Activated naive CD4-positive, alpha-beta T cell treated with anti-CD3 and anti-CD28 coated beads, Interleukin-2, amount 10 ng/mL, durations not matched to agents 7 days and 5 days (primary cell): ENCODE measurements at regions not wholly inside any gene's neighbourhood (a gene's known extent, or its start where the extent isn't known, plus 50 kb on each side); places are given as distances from the start of the nearest gene placed in this dataset.

Experiments
- CTCF ChIA-PET: fragments of 350-600 bp; sonication (Branson Sonifier 250); formaldehyde crosslinking; loops from one replicate; lab custom pipeline; 2021; ENCODE audit warnings: antibody characterized with exemption; lab: Charles Lee
- DNase-seq: peaks from one replicate; pipeline ENCODE4 v3.0.0-alpha.2; 2020
- H3K27ac Mint-ChIP-seq: one replicate; pipeline ENCODE4 v1.8.0; 2021; ENCODE audit warnings: mild to moderate bottlenecking, moderate library complexity, mixed read lengths
- H3K27me3 Mint-ChIP-seq: one replicate; pipeline ENCODE4 v1.8.0; 2021; ENCODE audit warnings: mild to moderate bottlenecking, mixed read lengths
- H3K36me3 Mint-ChIP-seq: one replicate; pipeline ENCODE4 v1.8.0; 2021; ENCODE audit warnings: mixed read lengths
- H3K4me1 Mint-ChIP-seq: one replicate; pipeline ENCODE4 v1.8.0; 2021; ENCODE audit warnings: mixed read lengths
- H3K4me3 Mint-ChIP-seq: one replicate; pipeline ENCODE4 v1.8.0; 2021; ENCODE audit warnings: mild to moderate bottlenecking, moderate library complexity, mixed read lengths
- H3K9me3 Mint-ChIP-seq: one replicate; pipeline ENCODE4 v1.8.0; 2021; ENCODE audit warnings: mixed read lengths

- H3K9me3 Mint-ChIP-seq = peaks cover 67% of the 10 kb centered on the region
- H3K27me3 Mint-ChIP-seq = no peaks in the 10 kb centered on the region
- CTCF ChIA-PET = no interaction called here
- DNase-seq = no peak
- H3K4me1 Mint-ChIP-seq = no peaks in the 10 kb centered on the region
- no peaks in the 10 kb centered on the region for H3K36me3 Mint-ChIP-seq
- H3K27ac Mint-ChIP-seq = no peak overlapping the region
- H3K4me3 Mint-ChIP-seq = no peak overlapping the region
Observed at GRCh38 chr16:35450648-35451047, 1991.2 kb downstream of the TP53TG3F start.

- H3K4me1 Mint-ChIP-seq = no peaks in the 10 kb centered on the region
- no peak overlapping the region for H3K27ac Mint-ChIP-seq
- CTCF ChIA-PET = no interaction called here
- no peaks in the 10 kb centered on the region for H3K36me3 Mint-ChIP-seq
- H3K4me3 Mint-ChIP-seq = no peak overlapping the region
- H3K27me3 Mint-ChIP-seq = no peaks in the 10 kb centered on the region
- H3K9me3 Mint-ChIP-seq = peaks cover 74% of the 10 kb centered on the region
- DNase-seq = no peak
Observed at GRCh38 chr16:35452471-35452870, 1993.1 kb downstream of the TP53TG3F start.

- no peak overlapping the region for H3K27ac Mint-ChIP-seq
Observed at GRCh38 chr16:35463358-35463757, 2003.9 kb downstream of the TP53TG3F start.

GRCh38 chr16:35480361-35480760, 2020.9 kb downstream of the TP53TG3F start:
- Mint-ChIP-seq H3K36me3 (no peaks in the 10 kb centered on the region), H3K4me3 (no peak overlapping the region), H3K27ac (no peak overlapping the region), H3K27me3 (no peaks in the 10 kb centered on the region), H3K4me1 (no peaks in the 10 kb centered on the region), H3K9me3 (peaks cover 32% of the 10 kb centered on the region)
- CTCF ChIA-PET = no interaction called here
- no peak for DNase-seq

More at GRCh38 chr16:35463358-35463757, 2003.9 kb downstream of the TP53TG3F start:
- Mint-ChIP-seq H3K4me1 (no peaks in the 10 kb centered on the region), H3K36me3 (no peaks in the 10 kb centered on the region), H3K27me3 (no peaks in the 10 kb centered on the region), H3K9me3 (peaks cover 34% of the 10 kb centered on the region), H3K4me3 (no peak overlapping the region)
- no peak for DNase-seq
- CTCF ChIA-PET = no interaction called here

GRCh38 chr16:35480988-35481387, 2021.6 kb downstream of the TP53TG3F start:
- no peak overlapping the region for H3K27ac Mint-ChIP-seq
- no peaks in the 10 kb centered on the region for H3K4me1 Mint-ChIP-seq

GRCh38 chr16:35485915-35486314, 2026.5 kb downstream of the TP53TG3F start:
- Mint-ChIP-seq H3K27me3 (no peaks in the 10 kb centered on the region), H3K27ac (no peak overlapping the region), H3K9me3 (peaks cover 32% of the 10 kb centered on the region), H3K4me3 (no peak overlapping the region), H3K36me3 (no peaks in the 10 kb centered on the region), H3K4me1 (no peaks in the 10 kb centered on the region)
- CTCF ChIA-PET = no interaction called here
- DNase-seq = no peak

More at GRCh38 chr16:35480988-35481387, 2021.6 kb downstream of the TP53TG3F start:
- H3K4me3 Mint-ChIP-seq = no peak overlapping the region
- no peaks in the 10 kb centered on the region for H3K36me3 Mint-ChIP-seq
- no peak for DNase-seq
- no peaks in the 10 kb centered on the region for H3K27me3 Mint-ChIP-seq
- H3K9me3 Mint-ChIP-seq = peaks cover 28% of the 10 kb centered on the region
- CTCF ChIA-PET = no interaction called here

GRCh38 chr16:35492225-35492624, 2032.8 kb downstream of the TP53TG3F start:
- Mint-ChIP-seq H3K4me1 (no peaks in the 10 kb centered on the region), H3K9me3 (peaks cover 30% of the 10 kb centered on the region), H3K27me3 (no peaks in the 10 kb centered on the region), H3K27ac (no peak overlapping the region), H3K4me3 (no peak overlapping the region), H3K36me3 (no peaks in the 10 kb centered on the region)
- CTCF ChIA-PET = no interaction called here
- DNase-seq = no peak

GRCh38 chr16:35497399-35497798, 2038.0 kb downstream of the TP53TG3F start:
- Mint-ChIP-seq H3K4me1 (no peaks in the 10 kb centered on the region), H3K4me3 (no peak overlapping the region), H3K27me3 (no peaks in the 10 kb centered on the region), H3K27ac (no peak overlapping the region), H3K9me3 (peaks cover 33% of the 10 kb centered on the region), H3K36me3 (no peaks in the 10 kb centered on the region)
- no peak for DNase-seq
- CTCF ChIA-PET = no interaction called here

- H3K27me3 Mint-ChIP-seq = no peaks in the 10 kb centered on the region
- H3K4me1 Mint-ChIP-seq = no peaks in the 10 kb centered on the region
- no peak overlapping the region for H3K27ac Mint-ChIP-seq
- CTCF ChIA-PET = no interaction called here
- H3K9me3 Mint-ChIP-seq = peaks cover 32% of the 10 kb centered on the region
- DNase-seq = no peak
- H3K4me3 Mint-ChIP-seq = no peak overlapping the region
- H3K36me3 Mint-ChIP-seq = no peaks in the 10 kb centered on the region
Observed at GRCh38 chr16:35506018-35506897, 2046.8 kb downstream of the TP53TG3F start.

- no peaks in the 10 kb centered on the region for H3K4me1 Mint-ChIP-seq
- no peaks in the 10 kb centered on the region for H3K36me3 Mint-ChIP-seq
- DNase-seq = no peak
- peaks cover 30% of the 10 kb centered on the region for H3K9me3 Mint-ChIP-seq
- H3K27me3 Mint-ChIP-seq = no peaks in the 10 kb centered on the region
- H3K4me3 Mint-ChIP-seq = no peak overlapping the region
- H3K27ac Mint-ChIP-seq = no peak overlapping the region
- CTCF ChIA-PET = no interaction called here
Observed at GRCh38 chr16:35506898-35507194, 2047.4 kb downstream of the TP53TG3F start.

- Mint-ChIP-seq H3K4me1 (no peaks in the 10 kb centered on the region), H3K4me3 (no peak overlapping the region), H3K27me3 (no peaks in the 10 kb centered on the region), H3K9me3 (peaks cover 18% of the 10 kb centered on the region), H3K36me3 (no peaks in the 10 kb centered on the region), H3K27ac (no peak overlapping the region)
- CTCF ChIA-PET = no interaction called here
- no peak for DNase-seq
Observed at GRCh38 chr16:35510701-35511100, 2051.3 kb downstream of the TP53TG3F start.

GRCh38 chr16:35516551-35516950, 2057.1 kb downstream of the TP53TG3F start:
- Mint-ChIP-seq H3K27ac (no peak overlapping the region), H3K9me3 (peaks cover 8% of the 10 kb centered on the region), H3K4me1 (no peaks in the 10 kb centered on the region), H3K36me3 (no peaks in the 10 kb centered on the region), H3K4me3 (no peak overlapping the region), H3K27me3 (no peaks in the 10 kb centered on the region)
- CTCF ChIA-PET = no interaction called here
- no peak for DNase-seq

- Mint-ChIP-seq H3K4me1 (no peaks in the 10 kb centered on the region), H3K36me3 (no peaks in the 10 kb centered on the region), H3K4me3 (no peak overlapping the region), H3K27me3 (no peaks in the 10 kb centered on the region), H3K27ac (no peak overlapping the region), H3K9me3 (peaks cover 8% of the 10 kb centered on the region)
- DNase-seq = no peak
- CTCF ChIA-PET = no interaction called here
Observed at GRCh38 chr16:35516971-35517370, 2057.6 kb downstream of the TP53TG3F start.

GRCh38 chr16:35523991-35524390, 2064.6 kb downstream of the TP53TG3F start:
- CTCF ChIA-PET = no interaction called here
- H3K27ac Mint-ChIP-seq = no peak overlapping the region
- peaks cover 29% of the 10 kb centered on the region for H3K9me3 Mint-ChIP-seq
- no peak for DNase-seq
- H3K27me3 Mint-ChIP-seq = no peaks in the 10 kb centered on the region
- H3K4me3 Mint-ChIP-seq = no peak overlapping the region
- H3K4me1 Mint-ChIP-seq = no peaks in the 10 kb centered on the region
- H3K36me3 Mint-ChIP-seq = no peaks in the 10 kb centered on the region

- no peaks in the 10 kb centered on the region for H3K27me3 Mint-ChIP-seq
- peaks cover 27% of the 10 kb centered on the region for H3K9me3 Mint-ChIP-seq
- no peak overlapping the region for H3K27ac Mint-ChIP-seq
- no peak for DNase-seq
- no peaks in the 10 kb centered on the region for H3K36me3 Mint-ChIP-seq
- no peak overlapping the region for H3K4me3 Mint-ChIP-seq
- no peaks in the 10 kb centered on the region for H3K4me1 Mint-ChIP-seq
- CTCF ChIA-PET = no interaction called here
Observed at GRCh38 chr16:35525979-35526590, 2066.7 kb downstream of the TP53TG3F start.
